CD14-positive monocyte (primary cell): ENCODE measurements at regions not wholly inside any gene's neighbourhood (a gene's known extent, or its start where the extent isn't known, plus 50 kb on each side); places are given as distances from the start of the nearest gene placed in this dataset.

Source experiments
- DNase-seq, 3 donors: peaks; one replicate each; pipeline ENCODE4 v3.0.0-alpha.2; 2011 to 2022
- H2AFZ ChIP-seq: 2 replicates; pipeline ENCODE4 v1.6.0; 2012; ENCODE audit warnings: mild to moderate bottlenecking, low read depth, low read length, inconsistent platforms; ENCODE audit not compliant: insufficient read depth, poor library complexity, severe bottlenecking
- H3K27ac ChIP-seq, 2 donors: 1 replicate in 1 of 2; 2 replicates in 1 of 2; pipeline ENCODE4 v1.5.1; 2012 to 2013; ENCODE audit warnings: low read length in 2 of 2, control low read depth in 1 of 2, inconsistent platforms in 1 of 2, low read depth in 1 of 2, mild to moderate bottlenecking in 1 of 2
- H3K27me3 ChIP-seq, 2 donors: one replicate each; pipeline versions ENCODE4 v1.6.0 to v1.6.1; 2011 to 2013; ENCODE audit warnings: low read length in 2 of 2; ENCODE audit not compliant: control insufficient read depth in 2 of 2, insufficient read depth in 2 of 2
- H3K36me3 ChIP-seq, 2 donors: replicated peaks in 1 of 2; 1 replicate in 1 of 2; 2 replicates in 1 of 2; pipeline versions ENCODE4 v1.5.1 to v1.6.1; 2012 to 2013; ENCODE audit warnings: low read length in 2 of 2, control low read depth in 1 of 2, inconsistent platforms in 1 of 2, mild to moderate bottlenecking in 1 of 2; ENCODE audit not compliant: insufficient read depth in 2 of 2, control insufficient read depth in 1 of 2
- H3K4me1 ChIP-seq, 2 donors: 1 replicate in 1 of 2; 2 replicates in 1 of 2; pipeline versions ENCODE4 v1.5.1 to v1.6.1; 2012 to 2013; ENCODE audit warnings: low read length in 2 of 2, control low read depth in 1 of 2, inconsistent platforms in 1 of 2, mild to moderate bottlenecking in 1 of 2, moderate library complexity in 1 of 2; ENCODE audit not compliant: insufficient read depth in 2 of 2, control insufficient read depth in 1 of 2
- H3K4me2 ChIP-seq: replicated peaks from 2 replicates; pipeline ENCODE3; 2012; ENCODE audit warnings: low read length, moderate library complexity, mild to moderate bottlenecking; ENCODE audit not compliant: poor library complexity, severe bottlenecking; ENCODE audit errors: extremely low read depth
- H3K4me3 ChIP-seq, 3 experiments: fragments of 200-600 bp in 1 of 3; sonication (generic) in 1 of 3; replicated peaks in 1 of 3; 1 replicate in 2 of 3; 2 replicates in 1 of 3; pipeline ENCODE4 v1.5.1; 2011 to 2013; ENCODE audit warnings: low read length in 3 of 3, mild to moderate bottlenecking in 3 of 3, control low read depth in 2 of 3, low read depth in 2 of 3, inconsistent platforms in 1 of 3, moderate library complexity in 1 of 3
- H3K79me2 ChIP-seq: 2 replicates; pipeline ENCODE4 v1.6.0; 2012; ENCODE audit warnings: mild to moderate bottlenecking, control low read depth, inconsistent platforms, low read length, moderate library complexity; ENCODE audit not compliant: insufficient read depth
- H3K9ac ChIP-seq: 2 replicates; pipeline ENCODE4 v1.6.0; 2017; ENCODE audit warnings: low read length, mild to moderate bottlenecking; ENCODE audit not compliant: insufficient read depth, poor library complexity, severe bottlenecking
- H3K9me3 ChIP-seq, 2 donors: replicated peaks in 1 of 2; 1 replicate in 1 of 2; 2 replicates in 1 of 2; pipeline versions ENCODE4 v1.5.1 to v1.6.1; 2012 to 2013; ENCODE audit warnings: low read length in 2 of 2, control low read depth in 1 of 2; ENCODE audit not compliant: control insufficient read depth in 1 of 2, insufficient read depth in 1 of 2
- H4K20me1 ChIP-seq: 2 replicates; pipeline ENCODE4 v1.6.0; 2012; ENCODE audit warnings: mild to moderate bottlenecking, low read length, control low read depth, moderate library complexity; ENCODE audit not compliant: insufficient read depth
- H3K27ac Mint-ChIP-seq, 7 donors: one replicate each; pipeline ENCODE4 v1.8.0; 2020; ENCODE audit warnings: mild to moderate bottlenecking in 7 of 7, mixed read lengths in 7 of 7, moderate library complexity in 6 of 7, inconsistent platforms in 2 of 7
- H3K27me3 Mint-ChIP-seq, 3 donors: one replicate each; pipeline ENCODE4 v1.8.0; 2021 to 2022; ENCODE audit warnings: low read depth in 3 of 3, mild to moderate bottlenecking in 3 of 3, mixed read lengths in 3 of 3, moderate library complexity in 3 of 3, inconsistent platforms in 1 of 3
- H3K36me3 Mint-ChIP-seq, 2 donors: one replicate each; pipeline ENCODE4 v1.8.0; 2020; ENCODE audit warnings: mixed read lengths in 2 of 2, inconsistent platforms in 1 of 2, mild to moderate bottlenecking in 1 of 2
- H3K4me1 Mint-ChIP-seq: one replicate; pipeline ENCODE4 v1.8.0; 2020; ENCODE audit warnings: mild to moderate bottlenecking, mixed read lengths
- H3K4me3 Mint-ChIP-seq, 2 donors: one replicate each; pipeline ENCODE4 v1.8.0; 2020; ENCODE audit warnings: mild to moderate bottlenecking in 2 of 2, mixed read lengths in 2 of 2, moderate library complexity in 1 of 2
- H3K9me3 Mint-ChIP-seq, 7 donors: one replicate each; pipeline ENCODE4 v1.8.0; 2020 to 2022; ENCODE audit warnings: mixed read lengths in 7 of 7, mild to moderate bottlenecking in 6 of 7, moderate library complexity in 6 of 7, inconsistent platforms in 2 of 7
- WGBS: methylation state at CpG from one replicate; pipeline ENCODE4 v1.1.5; 2013; ENCODE audit warnings: missing lambda C conversion rate; ENCODE audit not compliant: insufficient coverage; 5-methylcytosine and 5-hydroxymethylcytosine counted together
- intact Hi-C, 2 donors: fragments of 100-400 bp; cut with micrococcal nuclease; formaldehyde crosslinking; loops; one replicate each; pipeline versions ENCODE4 v1.15.0 to v1.15.1; 2023
- TF ChIP-seq, protein P1 (sequence below): fragments of 200-600 bp; IDR thresholded peaks from one replicate; pipeline ENCODE4 v1.8.0; 2022; ENCODE audit warnings: antibody characterized with exemption, mild to moderate bottlenecking

DNA sequence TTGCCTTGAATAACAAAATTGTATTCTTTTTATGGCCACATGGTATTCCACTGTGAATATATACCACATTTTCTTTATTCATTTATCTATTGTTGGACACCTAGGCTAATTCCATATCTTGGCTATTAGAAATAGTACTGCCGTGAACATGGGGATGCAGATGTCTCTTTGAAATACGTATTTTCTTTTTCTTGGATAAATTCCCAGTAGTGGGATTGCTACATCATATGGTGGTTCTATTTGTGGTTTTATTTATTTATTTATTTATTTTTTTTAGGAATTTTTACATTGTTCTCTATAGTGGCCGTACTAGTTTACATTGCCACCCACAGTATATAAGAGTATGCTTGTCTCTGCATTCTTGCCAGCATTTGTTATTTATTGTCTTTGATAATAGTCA, 679.8 kb upstream of the NRXN1 start:
- Histone ChIP-seq H2AFZ (no peak overlapping the region), H3K9me3 (no peaks in the 10 kb centered on the region), H3K79me2 (no peaks in the 10 kb centered on the region), H3K36me3 (no peaks in the 10 kb centered on the region), H3K4me3 (no peak overlapping the region), H3K27ac (no peak overlapping the region), H3K27me3 (no peaks in the 10 kb centered on the region), H3K9ac (no peak overlapping the region), H3K4me1 (no peaks in the 10 kb centered on the region), H3K4me2 (no peak overlapping the region), H4K20me1 (no peaks in the 10 kb centered on the region)
- Mint-ChIP-seq H3K4me1 (no peaks in the 10 kb centered on the region), H3K27ac (no peak overlapping the region), H3K36me3 (no peaks in the 10 kb centered on the region), H3K27me3 (no peaks in the 10 kb centered on the region), H3K4me3 (no peak overlapping the region), H3K9me3 (peaks cover 0 to 2% (median 0%) of the 10 kb centered on the region in 7 donors)
- WGBS, result no CpG with 5 or more reads among the region's 3 CpGs
- TF ChIP-seq, protein P1, sequence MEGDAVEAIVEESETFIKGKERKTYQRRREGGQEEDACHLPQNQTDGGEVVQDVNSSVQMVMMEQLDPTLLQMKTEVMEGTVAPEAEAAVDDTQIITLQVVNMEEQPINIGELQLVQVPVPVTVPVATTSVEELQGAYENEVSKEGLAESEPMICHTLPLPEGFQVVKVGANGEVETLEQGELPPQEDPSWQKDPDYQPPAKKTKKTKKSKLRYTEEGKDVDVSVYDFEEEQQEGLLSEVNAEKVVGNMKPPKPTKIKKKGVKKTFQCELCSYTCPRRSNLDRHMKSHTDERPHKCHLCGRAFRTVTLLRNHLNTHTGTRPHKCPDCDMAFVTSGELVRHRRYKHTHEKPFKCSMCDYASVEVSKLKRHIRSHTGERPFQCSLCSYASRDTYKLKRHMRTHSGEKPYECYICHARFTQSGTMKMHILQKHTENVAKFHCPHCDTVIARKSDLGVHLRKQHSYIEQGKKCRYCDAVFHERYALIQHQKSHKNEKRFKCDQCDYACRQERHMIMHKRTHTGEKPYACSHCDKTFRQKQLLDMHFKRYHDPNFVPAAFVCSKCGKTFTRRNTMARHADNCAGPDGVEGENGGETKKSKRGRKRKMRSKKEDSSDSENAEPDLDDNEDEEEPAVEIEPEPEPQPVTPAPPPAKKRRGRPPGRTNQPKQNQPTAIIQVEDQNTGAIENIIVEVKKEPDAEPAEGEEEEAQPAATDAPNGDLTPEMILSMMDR, result no peak
- DNase-seq, result no peak
- intact Hi-C loops, result no loop called here

DNA sequence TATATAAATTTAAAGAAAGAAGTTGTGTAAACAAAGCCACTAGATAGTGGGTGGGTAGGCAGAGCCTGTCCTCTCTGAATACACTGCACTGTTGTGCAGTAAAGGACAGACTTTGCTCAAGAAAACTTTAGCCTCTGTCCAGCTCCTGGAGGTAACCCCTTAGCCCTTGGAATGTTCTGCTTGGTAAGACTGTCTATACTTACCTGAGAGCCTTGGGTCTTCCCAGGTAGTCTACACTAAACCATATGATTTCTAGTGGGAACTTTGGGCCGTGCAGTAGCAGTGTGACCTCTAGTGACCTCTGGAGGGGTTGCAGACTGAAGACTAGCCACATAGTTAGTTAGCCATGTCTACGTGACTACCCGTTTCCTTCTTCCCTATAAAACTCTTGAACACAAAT, 678.3 kb upstream of the NRXN1 start:
- no peaks in the 10 kb centered on the region for H3K27me3 Mint-ChIP-seq
- Histone ChIP-seq H3K27me3 (no peaks in the 10 kb centered on the region), H3K4me1 (no peaks in the 10 kb centered on the region), H3K9me3 (no peaks in the 10 kb centered on the region), H3K79me2 (no peaks in the 10 kb centered on the region), H3K27ac (no peak overlapping the region), H3K4me3 (no peak overlapping the region), H4K20me1 (no peaks in the 10 kb centered on the region), H3K4me2 (no peak overlapping the region), H3K36me3 (no peaks in the 10 kb centered on the region), H3K9ac (no peak overlapping the region), H2AFZ (no peak overlapping the region)
- no peaks in the 10 kb centered on the region for H3K4me1 Mint-ChIP-seq
- TF ChIP-seq, protein P1, result no peak
- H3K4me3 Mint-ChIP-seq, result no peak overlapping the region
- WGBS, result 40% methylated on average over 1 of the region's 3 CpGs
- H3K9me3 Mint-ChIP-seq, result peaks cover 0 to 2% (median 0%) of the 10 kb centered on the region in 7 donors
- H3K36me3 Mint-ChIP-seq, result no peaks in the 10 kb centered on the region
- no peak for DNase-seq
- intact Hi-C loops, result no loop called here
- H3K27ac Mint-ChIP-seq, result no peak overlapping the region
